Mucosa of descending colon (tissue), 3 donors: ENCODE measurements at regions not wholly inside any gene's neighbourhood (a gene's known extent, or its start where the extent isn't known, plus 50 kb on each side); places are given as distances from the start of the nearest gene placed in this dataset.
"Not testable (repeated sequence)": the region's sequence is repeated elsewhere in the genome, so short reads cannot be mapped to it uniquely, and the experiment has no call there.

Source experiments
- ATAC-seq: fragments of 200-7000 bp; cut with Tn5 transposase; one replicate; pipeline ENCODE4 v1.9.1; 2020; ENCODE audit warnings: mild to moderate bottlenecking, moderate library complexity
- DNase-seq, 3 donors: peaks; one replicate each; pipeline ENCODE4 v3.0.0-alpha.2; 2020
- H3K36me3 ChIP-seq: fragments of 200-600 bp; one replicate; pipeline ENCODE4 v1.8.0; 2021; ENCODE audit warnings: low read depth, mild to moderate bottlenecking
- H3K4me1 ChIP-seq: fragments of 200-600 bp; one replicate; pipeline ENCODE4 v1.8.0; 2021; ENCODE audit warnings: low read depth, mild to moderate bottlenecking
- H3K4me3 ChIP-seq: fragments of 200-600 bp; one replicate; pipeline ENCODE4 v1.8.0; 2021; ENCODE audit warnings: mild to moderate bottlenecking
- H3K9me3 ChIP-seq: fragments of 200-600 bp; one replicate; pipeline ENCODE4 v1.8.0; 2021; ENCODE audit warnings: mild to moderate bottlenecking
- intact Hi-C, 2 donors: fragments of 100-400 bp; cut with DNase I in 1 of 2; cut with micrococcal nuclease in 1 of 2; formaldehyde crosslinking; loops; one replicate each; pipeline versions ENCODE4 v1.11.0 to v1.11.1; 2022; cut with DNase I, micrococcal nuclease
- TF ChIP-seq, protein P1 (sequence below): fragments of 200-600 bp; IDR thresholded peaks from one replicate; pipeline ENCODE4 v1.8.0; 2022; ENCODE audit warnings: antibody characterized with exemption, mild to moderate bottlenecking
- donor health status: DM: no; HTN: no; CAD: no; lungs with moderate emphysema.
- donor health status: DM: no; HTN: no; CAD: no.
- donor health status: DM: no; HTN: yes; CAD: no.

DNA sequence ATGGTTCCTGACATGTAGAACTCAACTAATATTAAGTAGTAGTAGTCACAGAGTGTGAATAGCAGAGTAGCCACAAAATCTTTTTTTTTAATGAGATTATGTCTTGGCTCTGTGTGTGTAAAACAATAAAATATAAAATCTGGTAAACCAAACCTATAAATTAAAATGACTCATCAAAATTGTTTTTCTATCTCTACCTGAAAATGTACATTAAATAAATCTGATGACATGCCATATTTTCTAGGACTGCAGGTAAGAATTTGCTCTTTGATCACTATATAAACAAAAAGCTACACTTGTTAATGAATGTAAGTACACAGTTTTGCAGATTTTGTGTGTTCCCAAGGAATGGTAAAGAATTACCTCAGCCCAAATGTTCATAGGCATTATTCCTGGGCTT, 1231.5 kb downstream of the JRKL start:
- TF ChIP-seq, protein P1, sequence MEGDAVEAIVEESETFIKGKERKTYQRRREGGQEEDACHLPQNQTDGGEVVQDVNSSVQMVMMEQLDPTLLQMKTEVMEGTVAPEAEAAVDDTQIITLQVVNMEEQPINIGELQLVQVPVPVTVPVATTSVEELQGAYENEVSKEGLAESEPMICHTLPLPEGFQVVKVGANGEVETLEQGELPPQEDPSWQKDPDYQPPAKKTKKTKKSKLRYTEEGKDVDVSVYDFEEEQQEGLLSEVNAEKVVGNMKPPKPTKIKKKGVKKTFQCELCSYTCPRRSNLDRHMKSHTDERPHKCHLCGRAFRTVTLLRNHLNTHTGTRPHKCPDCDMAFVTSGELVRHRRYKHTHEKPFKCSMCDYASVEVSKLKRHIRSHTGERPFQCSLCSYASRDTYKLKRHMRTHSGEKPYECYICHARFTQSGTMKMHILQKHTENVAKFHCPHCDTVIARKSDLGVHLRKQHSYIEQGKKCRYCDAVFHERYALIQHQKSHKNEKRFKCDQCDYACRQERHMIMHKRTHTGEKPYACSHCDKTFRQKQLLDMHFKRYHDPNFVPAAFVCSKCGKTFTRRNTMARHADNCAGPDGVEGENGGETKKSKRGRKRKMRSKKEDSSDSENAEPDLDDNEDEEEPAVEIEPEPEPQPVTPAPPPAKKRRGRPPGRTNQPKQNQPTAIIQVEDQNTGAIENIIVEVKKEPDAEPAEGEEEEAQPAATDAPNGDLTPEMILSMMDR = no peak
- Histone ChIP-seq H3K4me3 (no peak overlapping the region), H3K4me1 (no peaks in the 10 kb centered on the region), H3K9me3 (peaks cover 40% of the 10 kb centered on the region), H3K36me3 (no peaks in the 10 kb centered on the region)
- ATAC-seq = no peak
- intact Hi-C loops = no loop called here
- no peak for DNase-seq

DNA sequence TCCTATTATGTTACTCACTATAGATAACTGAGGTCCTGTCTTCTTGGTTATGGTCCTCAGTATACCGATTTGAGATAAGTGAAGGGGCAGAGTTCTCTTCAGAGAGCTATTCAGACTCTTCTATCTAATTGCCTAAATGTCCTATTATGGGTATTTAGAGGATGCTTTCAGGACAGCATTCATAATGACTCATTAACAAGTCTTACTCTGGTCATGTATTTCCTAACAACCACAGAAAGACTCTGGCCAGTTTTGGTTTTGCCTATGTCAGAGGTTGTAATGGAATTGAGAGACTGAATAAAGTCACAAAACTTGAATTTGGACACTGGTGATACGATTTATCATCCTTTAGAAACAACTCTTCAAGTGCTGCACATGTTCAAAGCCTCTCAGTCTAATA, 1233.0 kb downstream of the JRKL start:
- DNase-seq (no peak), ATAC-seq (no peak)
- intact Hi-C loops = no loop called here
- TF ChIP-seq, protein P1 = no peak
- Histone ChIP-seq H3K36me3 (no peaks in the 10 kb centered on the region), H3K4me1 (no peaks in the 10 kb centered on the region), H3K9me3 (peaks cover 34% of the 10 kb centered on the region), H3K4me3 (no peak overlapping the region)

DNA sequence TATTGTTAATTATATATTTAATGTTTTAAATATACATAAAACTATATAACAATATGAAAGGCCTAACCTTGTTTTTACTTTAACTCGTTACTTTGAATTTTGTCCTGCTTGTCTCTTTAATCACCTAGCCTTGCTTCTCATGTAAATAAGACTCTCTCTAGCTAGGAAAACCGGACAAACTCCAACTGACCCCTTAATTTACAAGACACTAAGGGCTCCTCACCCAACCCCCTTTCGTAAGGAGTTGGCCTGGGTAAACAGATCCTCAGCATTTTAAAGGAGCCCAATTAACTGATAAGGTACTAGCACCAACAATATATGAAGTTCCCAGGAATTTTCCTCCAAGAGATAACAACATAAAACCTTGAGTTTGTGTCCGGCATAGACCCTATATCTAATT, 1246.9 kb downstream of the JRKL start:
- ATAC-seq, intact Hi-C loops, H3K36me3 ChIP-seq, DNase-seq, H3K4me1 ChIP-seq, H3K4me3 ChIP-seq: not testable (repeated sequence)
- H3K9me3 ChIP-seq = peaks cover 47% of the 10 kb centered on the region

DNA sequence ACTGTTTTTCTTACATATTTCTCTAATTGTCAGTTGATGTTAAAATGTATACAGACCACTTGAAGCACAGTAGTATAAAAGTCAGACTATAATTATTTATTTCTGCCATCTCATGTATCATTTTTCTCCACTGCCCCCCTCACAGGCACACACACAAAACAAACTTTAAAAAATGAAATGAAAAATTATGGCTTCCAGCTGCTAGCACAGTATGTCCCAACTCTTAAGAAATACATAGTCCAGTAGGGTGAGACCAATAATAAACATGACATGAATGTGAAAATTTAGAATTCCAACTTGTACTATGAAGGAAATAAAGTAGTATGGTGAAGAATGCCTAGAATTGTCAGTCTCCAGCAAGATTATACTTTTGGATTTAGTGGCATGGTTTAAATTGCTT, 1247.9 kb downstream of the JRKL start:
- peaks cover 47% of the 10 kb centered on the region for H3K9me3 ChIP-seq
- H3K36me3 ChIP-seq = no peaks in the 10 kb centered on the region
- intact Hi-C loops = no loop called here
- no peaks in the 10 kb centered on the region for H3K4me1 ChIP-seq
- ATAC-seq (no peak), DNase-seq (no peak)
- TF ChIP-seq, protein P1 = no peak
- no peak overlapping the region for H3K4me3 ChIP-seq

DNA sequence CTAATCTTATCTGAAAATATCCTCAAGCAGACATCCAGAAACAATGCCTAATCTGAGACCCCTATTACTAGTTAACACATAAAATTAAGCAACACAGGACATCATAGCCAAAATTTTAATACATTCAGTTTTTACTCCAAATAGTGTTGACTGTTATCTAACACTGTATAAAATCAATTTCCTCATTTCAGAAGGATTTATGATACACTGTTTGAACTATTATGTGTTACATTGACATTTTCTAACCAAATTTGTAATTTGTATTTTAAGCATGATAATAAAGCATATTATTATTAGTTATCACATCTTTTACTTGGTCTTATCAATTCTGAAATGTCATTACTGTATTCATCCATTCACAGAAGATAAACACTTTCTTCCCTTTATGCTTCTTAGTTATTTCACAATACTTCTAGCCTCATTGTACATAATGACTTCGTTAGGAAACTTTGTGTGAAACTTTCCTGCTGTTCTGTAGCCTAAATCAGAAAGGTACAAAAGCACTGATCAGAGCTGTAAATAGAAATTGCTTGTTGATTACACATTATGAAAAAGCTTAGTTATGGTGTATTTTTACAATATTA, 1248.9 kb downstream of the JRKL start:
- Histone ChIP-seq H3K36me3 (no peaks in the 10 kb centered on the region), H3K4me1 (no peaks in the 10 kb centered on the region), H3K9me3 (peaks cover 53% of the 10 kb centered on the region), H3K4me3 (no peak overlapping the region)
- TF ChIP-seq, protein P1 = no peak
- intact Hi-C loops = no loop called here
- DNase-seq = no peak
- ATAC-seq = no peak

DNA sequence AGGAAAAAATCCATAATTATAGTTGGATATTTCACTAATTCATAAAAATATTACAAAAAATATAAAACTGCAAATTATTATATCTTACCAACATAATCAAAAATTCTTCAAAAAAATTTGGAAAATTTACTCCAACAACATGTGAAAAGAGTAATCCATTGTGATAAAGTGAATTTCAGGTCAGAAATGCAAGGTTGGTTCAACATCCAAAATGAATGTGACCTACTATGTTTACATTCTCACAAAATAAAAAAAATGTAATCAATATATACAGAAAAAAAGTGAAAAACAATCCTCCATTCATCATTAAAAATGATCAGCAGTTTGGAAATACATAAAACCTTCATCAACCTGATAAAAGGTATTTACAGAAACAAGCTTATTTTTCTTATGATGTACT, 1252.2 kb downstream of the JRKL start:
- intact Hi-C loops = no loop called here
- Histone ChIP-seq H3K36me3 (no peaks in the 10 kb centered on the region), H3K4me1 (no peaks in the 10 kb centered on the region), H3K9me3 (peaks cover 67% of the 10 kb centered on the region), H3K4me3 (no peak overlapping the region)
- ATAC-seq (no peak), DNase-seq (no peak)
- TF ChIP-seq, protein P1 = no peak
